HEK293T (cell line): ENCODE measurements at regions not wholly inside any gene's neighbourhood (a gene's known extent, or its start where the extent isn't known, plus 50 kb on each side); places are given as distances from the start of the nearest gene placed in this dataset.

Source experiments
- HDGF ChIP-seq: fragments of 450-650 bp; IDR thresholded peaks from 2 replicates; pipeline ENCODE4 v1.6.1; 2017; ENCODE audit warnings: antibody characterized with exemption, borderline replicate concordance
- NFRKB ChIP-seq: fragments of 450-650 bp; IDR thresholded peaks from 2 replicates; pipeline ENCODE4 v1.6.1; 2016; ENCODE audit warnings: mild to moderate bottlenecking, moderate library complexity
- SP1 ChIP-seq: fragments of 450-650 bp; IDR thresholded peaks from 2 replicates; pipeline ENCODE4 v1.6.1; 2017
- TF ChIP-seq, protein P1 (sequence below): fragments of 450-650 bp; IDR thresholded peaks from 2 replicates; pipeline ENCODE4 v1.6.1; 2016

DNA sequence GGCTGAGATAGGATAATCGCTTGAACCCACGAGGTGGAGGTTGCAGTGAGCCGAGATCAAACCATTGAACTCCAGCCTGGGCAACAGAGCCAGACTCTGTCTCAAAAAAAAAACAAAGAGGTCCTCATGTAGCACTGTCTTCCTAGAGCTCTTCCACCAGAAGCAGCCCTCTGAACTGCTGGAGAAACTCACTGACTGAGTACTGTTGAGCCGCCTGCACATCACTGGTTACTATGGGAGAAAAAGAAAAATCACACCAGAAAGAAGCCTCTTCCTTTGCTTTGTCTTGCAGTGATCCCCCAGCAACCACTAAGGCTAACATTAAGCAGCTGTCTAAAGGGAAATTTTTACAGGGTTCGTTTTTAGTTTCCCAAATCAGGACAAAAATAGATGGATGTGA is 112.9 kb upstream of the LYPLAL1 start:
- TF ChIP-seq, protein P1, sequence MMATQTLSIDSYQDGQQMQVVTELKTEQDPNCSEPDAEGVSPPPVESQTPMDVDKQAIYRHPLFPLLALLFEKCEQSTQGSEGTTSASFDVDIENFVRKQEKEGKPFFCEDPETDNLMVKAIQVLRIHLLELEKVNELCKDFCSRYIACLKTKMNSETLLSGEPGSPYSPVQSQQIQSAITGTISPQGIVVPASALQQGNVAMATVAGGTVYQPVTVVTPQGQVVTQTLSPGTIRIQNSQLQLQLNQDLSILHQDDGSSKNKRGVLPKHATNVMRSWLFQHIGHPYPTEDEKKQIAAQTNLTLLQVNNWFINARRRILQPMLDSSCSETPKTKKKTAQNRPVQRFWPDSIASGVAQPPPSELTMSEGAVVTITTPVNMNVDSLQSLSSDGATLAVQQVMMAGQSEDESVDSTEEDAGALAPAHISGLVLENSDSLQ: no peak
- TF ChIP-seq SP1: no peak
- TF ChIP-seq HDGF: no peak
- no peak for TF ChIP-seq NFRKB
